GM12878 (cell line): ENCODE measurements at regions not wholly inside any gene's neighbourhood (a gene's known extent, or its start where the extent isn't known, plus 50 kb on each side); places are given as distances from the start of the nearest gene placed in this dataset.

Experiments
- ATAC-seq: fragments of 200-7000 bp; cut with Tn5 transposase; 3 replicates; pipeline ENCODE4 v1.9.1; 2020; ENCODE audit warnings: mild to moderate bottlenecking, moderate library complexity
- BruUV-seq: library from RNA; stranded (reverse); fragments of 400-500 nt; replicated peaks from 2 replicates; lab custom pipeline; 2021; lab: Mats Ljungman, UMichigan
- CTCF ChIA-PET: fragments of 300-600 bp; sonication (Branson Sonifier 250); formaldehyde crosslinking; extraction: SDS; loops from one replicate; lab custom pipeline; 2021; ENCODE audit warnings: inconsistent platforms; lab: Yijun Ruan, JAX
- POLR2A ChIA-PET: fragments of 350-600 bp; formaldehyde crosslinking; extraction: SDS; loops from one replicate; lab custom pipeline; 2021; ENCODE audit warnings: inconsistent platforms; lab: Charles Lee
- RAD21 ChIA-PET: fragments of 300-600 bp; sonication (Branson Sonifier 250); formaldehyde crosslinking; loops from one replicate; lab custom pipeline; 2023; ENCODE audit warnings: antibody characterized with exemption; ENCODE audit not compliant: unreplicated experiment; lab: Charles Lee
- SMC1A ChIA-PET: fragments of 300-600 bp; sonication (Branson Sonifier 250); formaldehyde crosslinking; loops from one replicate; lab custom pipeline; 2023; ENCODE audit not compliant: unreplicated experiment, uncharacterized antibody; lab: Charles Lee
- DNase-seq: peaks from one replicate; pipeline ENCODE4 v3.0.0-alpha.2; 2011; ENCODE audit warnings: low read depth, low spot score
- FAIRE-seq: peaks from 3 replicates; lab custom pipeline; 2011; peaks lifted over from hg19 to GRCh38; lab: Jason Lieb, UNC
- H2AFZ ChIP-seq: 2 replicates; pipeline ENCODE4 v1.6.0; 2011; ENCODE audit warnings: low read depth, low read length, control low read depth; ENCODE audit not compliant: control insufficient read depth
- H3K27ac ChIP-seq: 2 replicates; pipeline ENCODE4 v1.5.1; 2011; ENCODE audit warnings: control low read depth; ENCODE audit not compliant: control insufficient read depth, insufficient read depth
- H3K27me3 ChIP-seq, 2 experiments: replicated peaks in 1 of 2; 2 replicates each; pipeline versions ENCODE4 v1.6.0 to v1.6.1; 2011; ENCODE audit warnings: low read length in 1 of 2; ENCODE audit not compliant: control insufficient read depth in 2 of 2, insufficient read depth in 2 of 2
- H3K36me3 ChIP-seq, 2 experiments: 2 replicates each; pipeline ENCODE4 v1.5.1; 2011; ENCODE audit warnings: low read length in 1 of 2; ENCODE audit not compliant: control insufficient read depth in 2 of 2, insufficient read depth in 2 of 2
- H3K4me1 ChIP-seq: 2 replicates; pipeline ENCODE4 v1.6.1; 2011; ENCODE audit warnings: mild to moderate bottlenecking, low read length, moderate library complexity, mixed read lengths; ENCODE audit not compliant: control insufficient read depth, insufficient read depth
- H3K4me2 ChIP-seq: 2 replicates; pipeline ENCODE4 v1.6.0; 2011; ENCODE audit warnings: control low read depth; ENCODE audit not compliant: control insufficient read depth, insufficient read depth
- H3K4me3 ChIP-seq: fragments of 200-600 bp; sonication (generic); 2 replicates; pipeline ENCODE4 v1.5.1; 2016
- H3K79me2 ChIP-seq: 2 replicates; pipeline ENCODE4 v1.6.0; 2011; ENCODE audit warnings: low read length; ENCODE audit not compliant: control insufficient read depth, insufficient read depth
- H3K9ac ChIP-seq: 2 replicates; pipeline ENCODE4 v1.8.0; 2011; ENCODE audit warnings: low read length, control low read depth, mixed read lengths; ENCODE audit not compliant: control insufficient read depth, insufficient read depth
- H3K9me3 ChIP-seq: replicated peaks from 3 replicates; pipeline ENCODE4 v1.5.1; 2011; ENCODE audit warnings: mild to moderate bottlenecking, low read length; ENCODE audit not compliant: control insufficient read depth, insufficient read depth
- H4K20me1 ChIP-seq: 2 replicates; pipeline ENCODE4 v1.6.0; 2011; ENCODE audit not compliant: control insufficient read depth, insufficient read depth
- EED ChIP-seq: sonication (generic); IDR thresholded peaks from 2 replicates; pipeline ENCODE4 v1.6.1; 2016; ENCODE audit warnings: antibody characterized with exemption, low read depth
- HDGF ChIP-seq: fragments of 450-650 bp; IDR thresholded peaks from 2 replicates; pipeline ENCODE4 v1.6.1; 2016; ENCODE audit warnings: antibody characterized with exemption
- HSF1 ChIP-seq: fragments of 150-350 bp; IDR thresholded peaks from 2 replicates; pipeline ENCODE4 v1.6.1; 2014; ENCODE audit warnings: mild to moderate bottlenecking, low read depth, low read length
- KAT2A ChIP-seq: conservative IDR thresholded peaks from 2 replicates; pipeline ENCODE4 v1.6.1; 2011; ENCODE audit warnings: low read depth, low read length; ENCODE audit not compliant: control insufficient read depth
- KDM1A ChIP-seq: fragments of 200-600 bp; sonication (generic); IDR thresholded peaks from 2 replicates; pipeline ENCODE4 v1.6.1; 2016; ENCODE audit warnings: borderline replicate concordance
- MEF2A ChIP-seq: IDR thresholded peaks from 2 replicates; pipeline ENCODE4 v1.6.1; 2011; ENCODE audit warnings: low read depth, mild to moderate bottlenecking, low read length, moderate library complexity; ENCODE audit not compliant: insufficient read depth
- RFX5 ChIP-seq: IDR thresholded peaks from 2 replicates; pipeline ENCODE4 v1.6.1; 2011; ENCODE audit warnings: low read depth, low read length, improper control_type of control experiment
- SKIL ChIP-seq: fragments of 450-650 bp; IDR thresholded peaks from 2 replicates; pipeline ENCODE4 v1.6.1; 2017; ENCODE audit warnings: mild to moderate bottlenecking, low read depth, inconsistent platforms; ENCODE audit not compliant: poor library complexity, severe bottlenecking
- STAT1 ChIP-seq: fragments of 450-650 bp; conservative IDR thresholded peaks from 2 replicates; pipeline ENCODE4 v1.6.1; 2014; ENCODE audit warnings: antibody characterized with exemption, mild to moderate bottlenecking
- USF2 ChIP-seq: IDR thresholded peaks from 2 replicates; pipeline ENCODE4 v1.6.1; 2011; ENCODE audit warnings: low read depth, low read length, improper control_type of control experiment, borderline replicate concordance
- YBX1 ChIP-seq: fragments of 450-650 bp; IDR thresholded peaks from 2 replicates; pipeline ENCODE4 v1.6.1; 2016; ENCODE audit warnings: antibody characterized with exemption
- ZNF622 ChIP-seq: fragments of 450-650 bp; IDR thresholded peaks from 2 replicates; pipeline ENCODE4 v1.6.1; 2017; ENCODE audit warnings: mild to moderate bottlenecking, inconsistent platforms
- ZSCAN29 ChIP-seq: fragments of 450-650 bp; IDR thresholded peaks from 2 replicates; pipeline ENCODE4 v1.6.1; 2017; ENCODE audit warnings: mild to moderate bottlenecking, moderate library complexity
- WGBS: methylation state at CpG from one replicate; pipeline ENCODE4 v1.1.6; 2016; ENCODE audit warnings: low lambda C conversion rate; ENCODE audit not compliant: insufficient replicate concordance, insufficient coverage; ENCODE audit errors: missing lambda C conversion rate; 5-methylcytosine and 5-hydroxymethylcytosine counted together
- in situ Hi-C: fragments of 300-500 bp; cut with MboI; formaldehyde crosslinking; loops from 9 replicates; pipeline ENCODE4 v1.14.3; 2018; ENCODE audit warnings: mixed read lengths
- intact Hi-C: fragments of 100-400 bp; cut with micrococcal nuclease; formaldehyde crosslinking; loops from one replicate; pipeline ENCODE4 v1.14.2; 2022; ENCODE audit not compliant: unreplicated experiment

- in situ Hi-C loops (no loop called here), intact Hi-C loops (no loop called here)
- H3K4me3 ChIP-seq = no peak overlapping the region
- H3K79me2 ChIP-seq = no peaks in the 10 kb centered on the region
- ATAC-seq = no peak
- H3K9me3 ChIP-seq = no peaks in the 10 kb centered on the region; the same call in 2 of the 3 replicates
- DNase-seq = no peak
- WGBS = 23% methylated on average over 4 of the region's 4 CpGs
- H2AFZ ChIP-seq = no peak overlapping the region
- RAD21 ChIA-PET = no interaction called here
- no peaks in the 10 kb centered on the region for H3K36me3 ChIP-seq
- TF ChIP-seq RFX5 (no peak), USF2 (no peak), ZSCAN29 (no peak), KDM1A (no peak), EED (no peak), HDGF (no peak), SKIL (no peak), YBX1 (no peak), HSF1 (no peak), KAT2A (no peak), MEF2A (no peak), STAT1 (no peak), ZNF622 (no peak)
- no TSS peak for BruUV-seq
- H3K9ac ChIP-seq = no peak overlapping the region
- POLR2A ChIA-PET = no interaction called here
- CTCF ChIA-PET = no interaction called here
- SMC1A ChIA-PET = no interaction called here
- FAIRE-seq = no peak
- H3K4me1 ChIP-seq = no peaks in the 10 kb centered on the region
- no peak overlapping the region for H3K27ac ChIP-seq
- H3K27me3 ChIP-seq = no peaks in the 10 kb centered on the region
- H4K20me1 ChIP-seq = no peaks in the 10 kb centered on the region
- H3K4me2 ChIP-seq = no peak overlapping the region
Measured at GRCh38 chrX:39946822-39947221, 150.9 kb downstream of the BCOR start.
